ENCODE measurements at regions not wholly inside any gene's neighbourhood (a gene's known extent, or its start where the extent isn't known, plus 50 kb on each side); places are given as distances from the start of the nearest gene placed in this dataset.
"Not testable (repeated sequence)": the region's sequence is repeated elsewhere in the genome, so short reads cannot be mapped to it uniquely, and the experiment has no call there.

GRCh38 chr6:48978016-48978415 is 485.0 kb downstream of the MMUT start:
- ChIA-PET CTCF (no interaction called here), POLR2A (no interaction called here)
- Mint-ChIP-seq H3K9me3 (ENCODE audit: insufficient read depth) (no peaks in the 10 kb centered on the region), H3K27me3 (ENCODE audit: low read depth) (no peaks in the 10 kb centered on the region), H3K27ac (no peak overlapping the region), H3K4me1 (ENCODE audit: low read depth) (no peaks in the 10 kb centered on the region), H3K36me3 (ENCODE audit: low read depth) (no peaks in the 10 kb centered on the region), H3K4me3 (no peak overlapping the region)
- DNase-seq = no peak
- ATAC-seq = no peak

GRCh38 chr6:48977573-48977972 is 485.5 kb downstream of the MMUT start:
- Mint-ChIP-seq H3K9me3 (ENCODE audit: insufficient read depth) (no peaks in the 10 kb centered on the region), H3K27ac (no peak overlapping the region), H3K36me3 (ENCODE audit: low read depth) (no peaks in the 10 kb centered on the region), H3K27me3 (ENCODE audit: low read depth) (no peaks in the 10 kb centered on the region), H3K4me1 (ENCODE audit: low read depth) (no peaks in the 10 kb centered on the region), H3K4me3 (no peak overlapping the region)
- no peak for DNase-seq
- no peak for ATAC-seq
- ChIA-PET CTCF (no interaction called here), POLR2A (no interaction called here)

DNA sequence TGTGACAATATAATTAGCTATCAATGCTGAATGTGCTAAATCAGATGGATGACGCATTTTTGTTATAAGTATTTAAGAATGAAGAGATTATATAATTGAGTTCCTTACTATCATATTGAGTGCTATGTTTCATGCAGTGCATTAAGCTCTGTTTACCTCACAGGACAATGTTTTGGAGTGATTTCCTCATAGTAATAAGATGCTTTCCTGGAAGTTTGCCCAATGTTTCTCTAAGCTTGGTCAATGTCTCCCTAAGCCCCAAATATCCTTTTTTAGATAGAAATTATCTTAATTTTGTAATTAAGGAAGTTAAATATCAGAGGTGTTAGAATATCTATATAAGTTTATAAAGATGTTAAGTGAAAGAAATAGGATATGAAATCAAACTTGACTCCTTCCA is 489.6 kb downstream of the MMUT start:
- Mint-ChIP-seq H3K9me3 (ENCODE audit: insufficient read depth) (no peaks in the 10 kb centered on the region), H3K27ac (no peak overlapping the region), H3K4me3 (no peak overlapping the region), H3K36me3 (ENCODE audit: low read depth) (no peaks in the 10 kb centered on the region), H3K27me3 (ENCODE audit: low read depth) (no peaks in the 10 kb centered on the region), H3K4me1 (ENCODE audit: low read depth) (no peaks in the 10 kb centered on the region)
- ATAC-seq (no peak), DNase-seq (no peak)
- POLR2A ChIA-PET = no interaction called here
- CTCF ChIA-PET = no interaction called here

DNA sequence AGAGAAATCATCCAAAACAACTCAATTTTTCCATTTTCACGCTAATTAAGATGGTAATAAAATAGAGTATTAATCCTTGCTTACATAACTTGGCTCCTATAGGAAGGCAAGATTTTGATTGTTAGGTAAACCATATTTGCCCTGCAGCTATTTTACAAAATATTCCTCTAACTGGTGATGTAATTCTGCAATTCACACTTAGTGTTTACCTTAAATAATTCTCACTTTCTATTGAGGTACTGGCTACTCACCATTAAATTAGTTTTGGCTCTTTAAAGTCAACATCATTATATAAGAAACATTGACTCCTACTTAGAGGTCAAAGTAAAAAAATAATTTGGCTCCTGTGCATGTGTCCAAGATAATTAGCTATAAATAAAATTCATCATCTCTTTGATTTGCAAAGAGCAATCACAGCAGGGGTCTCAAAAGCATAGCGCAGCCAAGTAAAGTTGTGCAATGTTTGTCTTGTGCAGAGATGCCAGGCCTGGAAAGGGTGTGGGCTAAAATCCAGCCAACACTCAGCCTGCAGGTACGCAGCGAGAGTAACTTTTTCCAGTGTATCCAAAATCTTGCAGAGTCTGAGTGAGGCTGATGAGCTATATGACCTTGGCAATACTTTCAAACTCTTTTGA is 501.2 kb downstream of the MMUT start:
- no peak for DNase-seq
- no peaks in the 10 kb centered on the region for H3K4me1 Mint-ChIP-seq (ENCODE audit: low read depth)

DNA sequence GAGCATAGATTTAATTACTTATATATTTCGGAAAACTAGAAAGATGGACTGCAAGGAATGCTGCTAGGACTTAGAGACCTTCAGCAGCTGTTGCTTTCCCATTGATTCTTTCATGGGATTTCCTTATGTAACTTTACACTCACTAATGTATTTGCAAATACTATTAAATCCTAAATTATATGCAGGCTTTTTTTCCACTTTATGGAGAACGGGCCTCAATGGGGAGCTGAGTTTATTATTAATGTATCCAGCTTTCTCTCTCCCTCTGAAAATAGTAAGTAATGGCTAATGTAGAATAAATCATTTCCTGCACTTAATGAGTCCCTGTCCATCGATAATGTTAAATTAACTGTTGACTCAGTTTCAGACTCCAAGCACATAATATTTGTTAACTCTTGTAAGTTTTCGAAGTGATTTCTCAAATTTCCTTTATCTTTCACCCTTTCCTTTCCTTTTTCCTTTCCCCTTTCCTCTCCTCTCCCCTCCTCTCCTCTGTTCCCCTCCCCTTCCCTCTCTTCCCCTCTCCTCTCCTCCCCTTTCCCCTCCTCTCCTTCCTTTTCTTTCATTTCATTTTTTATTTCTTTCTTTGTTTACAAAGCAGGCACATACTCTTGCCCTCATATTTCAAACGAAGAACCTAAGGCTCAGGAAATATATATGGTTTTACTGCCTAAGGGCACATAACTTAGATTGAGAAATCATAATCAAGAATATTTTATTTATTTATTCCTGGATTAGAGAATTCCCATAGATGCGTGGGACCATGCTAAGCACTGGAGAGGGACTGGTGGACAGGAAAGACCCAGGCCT is 503.6 kb downstream of the MMUT start:
- ChIA-PET POLR2A (no interaction called here), CTCF (no interaction called here)
- no peaks in the 10 kb centered on the region for H3K4me1 Mint-ChIP-seq (ENCODE audit: low read depth)
- H3K27ac Mint-ChIP-seq = no peak overlapping the region
- ATAC-seq (no peak), DNase-seq (no peak)
- peaks cover 5% of the 10 kb centered on the region for H3K9me3 Mint-ChIP-seq (ENCODE audit: insufficient read depth)
- H3K36me3 Mint-ChIP-seq (ENCODE audit: low read depth) = no peaks in the 10 kb centered on the region
- H3K27me3 Mint-ChIP-seq (ENCODE audit: low read depth) = no peaks in the 10 kb centered on the region
- H3K4me3 Mint-ChIP-seq = no peak overlapping the region

More for the DNA sequence above, 501.2 kb downstream of the MMUT start:
- ATAC-seq = no peak
- POLR2A ChIA-PET = no interaction called here
- no peaks in the 10 kb centered on the region for H3K27me3 Mint-ChIP-seq (ENCODE audit: low read depth)
- CTCF ChIA-PET = no interaction called here
- H3K36me3 Mint-ChIP-seq (ENCODE audit: low read depth) = no peaks in the 10 kb centered on the region
- H3K4me3 Mint-ChIP-seq = no peak overlapping the region
- peaks cover 7% of the 10 kb centered on the region for H3K9me3 Mint-ChIP-seq (ENCODE audit: insufficient read depth)
- no peak overlapping the region for H3K27ac Mint-ChIP-seq

- CTCF ChIA-PET = no interaction called here
- Mint-ChIP-seq H3K27me3 (ENCODE audit: low read depth) (no peaks in the 10 kb centered on the region), H3K4me3 (no peak overlapping the region), H3K27ac (no peak overlapping the region), H3K4me1 (ENCODE audit: low read depth) (no peaks in the 10 kb centered on the region), H3K36me3 (ENCODE audit: low read depth) (no peaks in the 10 kb centered on the region), H3K9me3 (ENCODE audit: insufficient read depth) (peaks cover 5% of the 10 kb centered on the region)
- POLR2A ChIA-PET = no interaction called here
- no peak for ATAC-seq
- DNase-seq = no peak
These were observed 505.3 kb downstream of the MMUT start for GRCh38 chr6:48957781-48958180.

- H3K27ac Mint-ChIP-seq = no peak overlapping the region
- POLR2A ChIA-PET = no interaction called here
These were observed 511.1 kb downstream of the MMUT start for GRCh38 chr6:48951917-48952316.

DNA sequence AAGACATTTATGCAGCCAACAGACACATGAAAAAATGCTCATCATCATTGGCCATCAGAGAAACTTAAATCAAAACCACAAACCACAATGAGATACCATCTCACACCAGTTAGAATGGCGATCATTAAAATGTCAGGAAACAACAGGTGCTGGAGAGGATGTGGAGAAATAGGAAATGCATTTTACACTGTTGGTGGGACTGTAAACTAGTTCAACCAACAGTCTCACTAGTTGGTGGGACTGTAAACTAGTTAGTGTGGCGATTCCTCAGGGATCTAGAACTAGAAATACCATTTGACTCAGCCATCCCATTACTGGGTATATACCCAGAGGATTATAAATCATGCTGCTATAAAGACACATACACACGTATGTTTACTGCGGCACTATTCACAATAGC is 518.8 kb downstream of the MMUT start:
- CTCF ChIA-PET; DNase-seq; H3K36me3 Mint-ChIP-seq (ENCODE audit: low read depth); H3K4me1 Mint-ChIP-seq (ENCODE audit: low read depth); H3K27ac Mint-ChIP-seq; H3K9me3 Mint-ChIP-seq (ENCODE audit: insufficient read depth); POLR2A ChIA-PET; H3K27me3 Mint-ChIP-seq (ENCODE audit: low read depth); ATAC-seq; H3K4me3 Mint-ChIP-seq: not testable (repeated sequence)

More at GRCh38 chr6:48951917-48952316, 511.1 kb downstream of the MMUT start:
- ATAC-seq = no peak
- H3K36me3 Mint-ChIP-seq (ENCODE audit: low read depth) = no peaks in the 10 kb centered on the region
- no peaks in the 10 kb centered on the region for H3K4me1 Mint-ChIP-seq (ENCODE audit: low read depth)
- CTCF ChIA-PET = no interaction called here
- no peaks in the 10 kb centered on the region for H3K27me3 Mint-ChIP-seq (ENCODE audit: low read depth)
- DNase-seq = no peak
- H3K9me3 Mint-ChIP-seq (ENCODE audit: insufficient read depth) = peaks cover 4% of the 10 kb centered on the region
- H3K4me3 Mint-ChIP-seq = no peak overlapping the region

DNA sequence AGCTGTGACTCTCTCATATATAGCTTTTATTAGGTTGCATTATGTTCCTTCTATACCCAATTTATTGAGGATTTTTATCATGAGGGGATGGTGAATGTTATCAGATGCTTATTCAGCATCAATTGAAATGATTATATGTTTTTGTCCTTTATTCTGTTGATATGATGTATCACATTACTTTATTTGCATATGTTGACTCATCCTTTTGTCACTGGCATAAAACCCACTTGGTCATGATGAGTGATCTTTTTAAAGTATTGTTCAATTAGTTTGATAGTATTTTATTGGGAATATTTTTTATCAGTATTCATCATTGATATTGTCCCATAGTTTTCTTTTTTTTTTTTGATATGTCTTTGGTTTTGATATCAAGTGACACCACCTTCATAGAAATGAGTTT is 529.9 kb downstream of the MMUT start:
- no peak for DNase-seq
- Mint-ChIP-seq H3K9me3 (ENCODE audit: insufficient read depth) (peaks cover 9% of the 10 kb centered on the region), H3K36me3 (ENCODE audit: low read depth) (no peaks in the 10 kb centered on the region), H3K4me3 (no peak overlapping the region), H3K27me3 (ENCODE audit: low read depth) (no peaks in the 10 kb centered on the region), H3K27ac (no peak overlapping the region), H3K4me1 (ENCODE audit: low read depth) (no peaks in the 10 kb centered on the region)
- ChIA-PET CTCF (no interaction called here), POLR2A (no interaction called here)
- no peak for ATAC-seq

DNA sequence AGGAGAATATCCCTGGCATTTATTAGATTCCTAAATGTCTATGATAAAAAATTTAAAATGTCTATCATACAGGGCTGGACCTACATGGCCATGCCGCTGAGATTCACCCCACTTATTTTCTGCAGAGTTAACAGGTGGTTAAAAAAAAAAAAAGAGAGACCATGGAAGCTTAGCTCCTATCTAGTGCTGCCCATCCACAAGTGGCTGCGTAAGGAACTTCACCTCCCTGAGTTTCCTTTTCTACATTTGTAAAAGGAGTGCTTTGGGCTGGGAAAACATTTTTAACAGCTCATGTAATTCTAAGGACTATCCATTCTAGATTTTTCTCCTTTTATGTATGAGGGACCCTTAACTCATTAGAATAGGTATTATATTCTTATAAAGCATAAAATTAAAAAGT is 534.1 kb downstream of the MMUT start:
- Mint-ChIP-seq H3K9me3 (ENCODE audit: insufficient read depth) (no peaks in the 10 kb centered on the region), H3K4me3 (no peak overlapping the region), H3K36me3 (ENCODE audit: low read depth) (no peaks in the 10 kb centered on the region), H3K27ac (no peak overlapping the region), H3K4me1 (ENCODE audit: low read depth) (no peaks in the 10 kb centered on the region), H3K27me3 (ENCODE audit: low read depth) (no peaks in the 10 kb centered on the region)
- POLR2A ChIA-PET = no interaction called here
- CTCF ChIA-PET = no interaction called here
- DNase-seq = no peak
- ATAC-seq = no peak

DNA sequence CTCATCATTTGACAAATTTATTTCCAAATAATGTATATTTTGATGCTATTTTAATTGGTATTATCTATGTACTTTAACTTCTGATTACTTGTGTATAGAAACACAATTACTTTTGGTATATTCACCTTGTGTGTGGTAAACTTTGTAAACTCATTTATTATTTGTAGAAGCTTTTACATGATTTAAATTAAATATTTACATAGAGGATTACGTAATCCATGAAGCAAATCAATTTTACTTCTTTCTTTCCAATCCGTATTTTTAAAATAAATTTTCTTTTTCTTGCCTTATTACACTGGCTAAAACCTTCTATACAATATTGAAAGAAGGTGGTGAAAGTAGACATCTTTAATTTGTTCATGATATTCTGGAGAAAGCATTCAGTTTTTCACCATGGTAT is 540.2 kb downstream of the MMUT start:
- Mint-ChIP-seq H3K9me3 (ENCODE audit: insufficient read depth) (peaks cover 7% of the 10 kb centered on the region), H3K4me3 (no peak overlapping the region), H3K27ac (no peak overlapping the region), H3K36me3 (ENCODE audit: low read depth) (no peaks in the 10 kb centered on the region), H3K27me3 (ENCODE audit: low read depth) (no peaks in the 10 kb centered on the region), H3K4me1 (ENCODE audit: low read depth) (no peaks in the 10 kb centered on the region)
- DNase-seq (no peak), ATAC-seq (no peak)
- CTCF ChIA-PET = no interaction called here
- POLR2A ChIA-PET = no interaction called here

- Mint-ChIP-seq H3K9me3 (ENCODE audit: insufficient read depth) (peaks cover 17% of the 10 kb centered on the region), H3K27ac (no peak overlapping the region), H3K36me3 (ENCODE audit: low read depth) (no peaks in the 10 kb centered on the region), H3K4me1 (ENCODE audit: low read depth) (no peaks in the 10 kb centered on the region), H3K27me3 (ENCODE audit: low read depth) (no peaks in the 10 kb centered on the region), H3K4me3 (no peak overlapping the region)
- no peak for ATAC-seq
- no peak for DNase-seq
- CTCF ChIA-PET = no interaction called here
- POLR2A ChIA-PET = no interaction called here
These were observed 543.5 kb downstream of the MMUT start for GRCh38 chr6:48919555-48919954.

DNA sequence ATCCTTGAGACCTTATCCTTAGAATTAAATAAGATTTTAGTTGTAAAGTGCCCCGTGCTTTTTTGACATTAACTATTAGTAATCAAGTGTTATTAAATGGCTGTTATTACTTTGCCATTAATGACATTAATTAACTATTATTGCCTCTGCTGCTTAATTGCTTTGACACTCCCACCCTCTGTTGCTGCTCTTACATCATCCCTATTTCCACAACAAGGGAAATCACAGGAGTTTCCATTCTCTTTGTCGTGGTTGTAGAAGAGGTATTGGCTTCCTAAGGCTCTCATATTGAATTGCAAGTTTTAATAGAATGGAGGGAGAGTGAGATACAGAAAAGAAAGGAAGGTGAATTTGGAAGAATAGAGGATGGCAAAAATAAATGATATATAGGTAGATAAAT is 545.8 kb downstream of the MMUT start:
- ChIA-PET POLR2A (no interaction called here), CTCF (no interaction called here)
- H3K27me3 Mint-ChIP-seq (ENCODE audit: low read depth) = no peaks in the 10 kb centered on the region
- ATAC-seq (no peak), DNase-seq (no peak)
- H3K4me1 Mint-ChIP-seq (ENCODE audit: low read depth) = no peaks in the 10 kb centered on the region
- H3K36me3 Mint-ChIP-seq (ENCODE audit: low read depth) = no peaks in the 10 kb centered on the region
- H3K27ac Mint-ChIP-seq = no peak overlapping the region
- H3K4me3 Mint-ChIP-seq = no peak overlapping the region
- peaks cover 23% of the 10 kb centered on the region for H3K9me3 Mint-ChIP-seq (ENCODE audit: insufficient read depth)

All from activated CD8-positive, alpha-beta T cell treated with anti-CD3 and anti-CD28 coated beads, Interleukin-2, amount 10 ng/mL, durations not matched to agents 7 days and 5 days (primary cell).